WTC11 (cell line): ENCODE measurements at regions not wholly inside any gene's neighbourhood (a gene's known extent, or its start where the extent isn't known, plus 50 kb on each side); places are given as distances from the start of the nearest gene placed in this dataset.

Source experiments
- ATAC-seq: fragments of 200-7000 bp; cut with Tn5 transposase; 2 replicates; pipeline ENCODE4 v1.10.0; 2021; ENCODE audit warnings: mild to moderate bottlenecking, moderate library complexity
- CTCF ChIA-PET: fragments of 300-600 bp; sonication (Branson Sonifier 250); formaldehyde crosslinking; loops from one replicate; lab custom pipeline; 2021; ENCODE audit warnings: antibody characterized with exemption; lab: Charles Lee
- POLR2A ChIA-PET: fragments of 350-600 bp; sonication (Branson Sonifier 250); formaldehyde crosslinking; loops from one replicate; lab custom pipeline; 2021; ENCODE audit warnings: antibody characterized with exemption; lab: Charles Lee
- DNase-seq: peaks from one replicate; pipeline ENCODE4 v3.0.0; 2021; ENCODE audit warnings: low spot score
- H3K27ac Mint-ChIP-seq: 2 replicates; pipeline ENCODE4 v1.8.0; 2021; ENCODE audit warnings: mixed read lengths
- H3K27me3 Mint-ChIP-seq: 2 replicates; pipeline ENCODE4 v1.8.0; 2021; ENCODE audit warnings: low read depth, mild to moderate bottlenecking, moderate library complexity, mixed read lengths
- H3K36me3 Mint-ChIP-seq: 2 replicates; pipeline ENCODE4 v1.8.0; 2021; ENCODE audit warnings: mixed read lengths
- H3K4me1 Mint-ChIP-seq: 2 replicates; pipeline ENCODE4 v1.8.0; 2022; ENCODE audit warnings: mixed read lengths
- H3K4me3 Mint-ChIP-seq: 2 replicates; pipeline ENCODE4 v1.8.0; 2021; ENCODE audit warnings: mild to moderate bottlenecking, moderate library complexity, mixed read lengths
- H3K9me3 Mint-ChIP-seq: 2 replicates; pipeline ENCODE4 v1.8.0; 2021; ENCODE audit warnings: mixed read lengths
- EMX1 ChIP-seq: fragments of 250-450 bp; sonication (Bioruptor Pico); IDR thresholded peaks from 2 replicates; pipeline ENCODE4 v1.8.0; 2021; ENCODE audit warnings: mild to moderate bottlenecking
- IRF2 ChIP-seq: sonication (generic); formaldehyde crosslinking; IDR thresholded peaks from 2 replicates; pipeline ENCODE4 v1.8.0; 2022; ENCODE audit warnings: low read depth, missing genetic modification reagents, borderline replicate concordance
- NFE2L1 ChIP-seq: sonication (generic); formaldehyde crosslinking; IDR thresholded peaks from 2 replicates; pipeline ENCODE4 v1.8.1; 2023; ENCODE audit warnings: missing genetic modification reagents
- NR1H2 ChIP-seq: sonication (generic); formaldehyde crosslinking; IDR thresholded peaks from 2 replicates; pipeline ENCODE4 v1.9.0; 2021; ENCODE audit warnings: mild to moderate bottlenecking, moderate library complexity, missing genetic modification reagents
- SMAD4 ChIP-seq: sonication (generic); formaldehyde crosslinking; IDR thresholded peaks from 2 replicates; pipeline ENCODE4 v1.8.0; 2022; ENCODE audit warnings: mild to moderate bottlenecking, missing genetic modification reagents
- SOX15 ChIP-seq: fragments of 250-450 bp; sonication (Bioruptor Pico); IDR thresholded peaks from 2 replicates; pipeline ENCODE4 v1.9.0; 2021; ENCODE audit warnings: mild to moderate bottlenecking
- TEAD1 ChIP-seq: sonication (generic); formaldehyde crosslinking; IDR thresholded peaks from 2 replicates; pipeline ENCODE4 v1.8.0; 2022; ENCODE audit warnings: mild to moderate bottlenecking, missing genetic modification reagents
- TEAD4 ChIP-seq: sonication (generic); formaldehyde crosslinking; IDR thresholded peaks from 2 replicates; pipeline ENCODE4 v1.8.0; 2022; ENCODE audit warnings: mild to moderate bottlenecking, missing genetic modification reagents
- ZNF263 ChIP-seq: sonication (generic); formaldehyde crosslinking; IDR thresholded peaks from 2 replicates; pipeline ENCODE4 v1.8.1; 2022; ENCODE audit warnings: low read depth, mild to moderate bottlenecking, moderate library complexity, missing genetic modification reagents
- ZNF396 ChIP-seq: fragments of 250-450 bp; sonication (Bioruptor Pico); IDR thresholded peaks from 2 replicates; pipeline ENCODE4 v1.8.0; 2021; ENCODE audit warnings: mild to moderate bottlenecking, moderate library complexity, borderline replicate concordance
- ZNF671 ChIP-seq: fragments of 250-450 bp; sonication (Bioruptor Pico); IDR thresholded peaks from 2 replicates; pipeline ENCODE4 v1.8.0; 2021; ENCODE audit warnings: mild to moderate bottlenecking
- TF ChIP-seq, protein P1 (sequence below): sonication (generic); formaldehyde crosslinking; IDR thresholded peaks from 2 replicates; pipeline ENCODE4 v1.8.1; 2023; ENCODE audit warnings: mild to moderate bottlenecking, missing genetic modification reagents, moderate library complexity
- TF ChIP-seq, protein P2 (sequence below): sonication (generic); formaldehyde crosslinking; IDR thresholded peaks from 2 replicates; pipeline ENCODE4 v1.8.0; 2022; ENCODE audit warnings: missing genetic modification reagents
- TF ChIP-seq, protein P3 (sequence below): sonication (generic); formaldehyde crosslinking; conservative IDR thresholded peaks from 2 replicates; pipeline ENCODE4 v1.8.1; 2022; ENCODE audit warnings: mild to moderate bottlenecking, missing genetic modification reagents
- TF ChIP-seq, protein P4 (sequence below): sonication (generic); formaldehyde crosslinking; IDR thresholded peaks from 2 replicates; pipeline ENCODE4 v1.8.0; 2022; ENCODE audit warnings: mild to moderate bottlenecking, missing genetic modification reagents
- TF ChIP-seq, protein P5 (sequence below): sonication (generic); formaldehyde crosslinking; IDR thresholded peaks from 2 replicates; pipeline ENCODE4 v1.8.1; 2022; ENCODE audit warnings: low read depth, mild to moderate bottlenecking, moderate library complexity, missing genetic modification reagents, borderline replicate concordance
- TF ChIP-seq, protein P6 (sequence below): fragments of 250-450 bp; sonication (Bioruptor Pico); IDR thresholded peaks from 2 replicates; pipeline ENCODE4 v2.1.2; 2022; ENCODE audit warnings: mild to moderate bottlenecking, moderate library complexity
- TF ChIP-seq, protein P7 (sequence below): sonication (generic); formaldehyde crosslinking; IDR thresholded peaks from 2 replicates; pipeline ENCODE4 v1.8.0; 2022; ENCODE audit warnings: mild to moderate bottlenecking, missing genetic modification reagents
- TF ChIP-seq, protein P8 (sequence below): fragments of 250-450 bp; sonication (Bioruptor Pico); IDR thresholded peaks from 2 replicates; pipeline ENCODE4 v1.8.0; 2021; ENCODE audit warnings: mild to moderate bottlenecking
- TF ChIP-seq, protein P9 (sequence below): sonication (generic); formaldehyde crosslinking; IDR thresholded peaks from 2 replicates; pipeline ENCODE4 v1.8.0; 2022; ENCODE audit warnings: mild to moderate bottlenecking, missing genetic modification reagents
- TF ChIP-seq, protein P10 (sequence below): sonication (generic); formaldehyde crosslinking; conservative IDR thresholded peaks from 2 replicates; pipeline ENCODE4 v1.8.1; 2023; ENCODE audit warnings: mild to moderate bottlenecking, low read depth, missing genetic modification reagents, moderate library complexity

DNA sequence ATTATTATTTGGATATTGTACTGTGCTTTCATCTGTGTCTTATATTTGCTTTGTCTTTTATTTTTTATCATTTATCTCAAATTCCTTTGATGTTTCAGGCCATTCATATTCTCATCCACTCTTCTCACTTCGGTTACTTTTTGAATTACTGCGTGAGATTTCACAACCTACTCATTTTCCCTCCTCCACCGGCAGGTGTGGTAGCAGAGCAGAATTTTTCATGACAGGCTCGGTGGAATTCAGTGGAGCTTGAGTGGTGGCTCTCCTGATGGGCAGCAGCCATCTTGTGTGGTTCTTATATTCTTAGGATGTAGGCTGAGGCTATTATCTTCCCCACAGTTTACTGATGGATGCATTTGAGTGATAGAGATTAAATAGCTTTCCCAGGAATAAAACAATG, 92.3 kb upstream of the IVNS1ABP start:
- TF ChIP-seq, protein P1, sequence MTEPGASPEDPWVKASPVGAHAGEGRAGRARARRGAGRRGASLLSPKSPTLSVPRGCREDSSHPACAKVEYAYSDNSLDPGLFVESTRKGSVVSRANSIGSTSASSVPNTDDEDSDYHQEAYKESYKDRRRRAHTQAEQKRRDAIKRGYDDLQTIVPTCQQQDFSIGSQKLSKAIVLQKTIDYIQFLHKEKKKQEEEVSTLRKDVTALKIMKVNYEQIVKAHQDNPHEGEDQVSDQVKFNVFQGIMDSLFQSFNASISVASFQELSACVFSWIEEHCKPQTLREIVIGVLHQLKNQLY (CRISPR knock-in tag), result no peak
- TF ChIP-seq ZNF671 (CRISPR knock-in tag), result no peak
- TF ChIP-seq, protein P2, sequence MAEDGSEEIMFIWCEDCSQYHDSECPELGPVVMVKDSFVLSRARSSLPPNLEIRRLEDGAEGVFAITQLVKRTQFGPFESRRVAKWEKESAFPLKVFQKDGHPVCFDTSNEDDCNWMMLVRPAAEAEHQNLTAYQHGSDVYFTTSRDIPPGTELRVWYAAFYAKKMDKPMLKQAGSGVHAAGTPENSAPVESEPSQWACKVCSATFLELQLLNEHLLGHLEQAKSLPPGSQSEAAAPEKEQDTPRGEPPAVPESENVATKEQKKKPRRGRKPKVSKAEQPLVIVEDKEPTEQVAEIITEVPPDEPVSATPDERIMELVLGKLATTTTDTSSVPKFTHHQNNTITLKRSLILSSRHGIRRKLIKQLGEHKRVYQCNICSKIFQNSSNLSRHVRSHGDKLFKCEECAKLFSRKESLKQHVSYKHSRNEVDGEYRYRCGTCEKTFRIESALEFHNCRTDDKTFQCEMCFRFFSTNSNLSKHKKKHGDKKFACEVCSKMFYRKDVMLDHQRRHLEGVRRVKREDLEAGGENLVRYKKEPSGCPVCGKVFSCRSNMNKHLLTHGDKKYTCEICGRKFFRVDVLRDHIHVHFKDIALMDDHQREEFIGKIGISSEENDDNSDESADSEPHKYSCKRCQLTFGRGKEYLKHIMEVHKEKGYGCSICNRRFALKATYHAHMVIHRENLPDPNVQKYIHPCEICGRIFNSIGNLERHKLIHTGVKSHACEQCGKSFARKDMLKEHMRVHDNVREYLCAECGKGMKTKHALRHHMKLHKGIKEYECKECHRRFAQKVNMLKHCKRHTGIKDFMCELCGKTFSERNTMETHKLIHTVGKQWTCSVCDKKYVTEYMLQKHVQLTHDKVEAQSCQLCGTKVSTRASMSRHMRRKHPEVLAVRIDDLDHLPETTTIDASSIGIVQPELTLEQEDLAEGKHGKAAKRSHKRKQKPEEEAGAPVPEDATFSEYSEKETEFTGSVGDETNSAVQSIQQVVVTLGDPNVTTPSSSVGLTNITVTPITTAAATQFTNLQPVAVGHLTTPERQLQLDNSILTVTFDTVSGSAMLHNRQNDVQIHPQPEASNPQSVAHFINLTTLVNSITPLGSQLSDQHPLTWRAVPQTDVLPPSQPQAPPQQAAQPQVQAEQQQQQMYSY (CRISPR knock-in tag), result no peak
- TF ChIP-seq, protein P3, sequence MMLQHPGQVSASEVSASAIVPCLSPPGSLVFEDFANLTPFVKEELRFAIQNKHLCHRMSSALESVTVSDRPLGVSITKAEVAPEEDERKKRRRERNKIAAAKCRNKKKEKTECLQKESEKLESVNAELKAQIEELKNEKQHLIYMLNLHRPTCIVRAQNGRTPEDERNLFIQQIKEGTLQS (CRISPR knock-in tag), result no peak
- TF ChIP-seq, protein P4, sequence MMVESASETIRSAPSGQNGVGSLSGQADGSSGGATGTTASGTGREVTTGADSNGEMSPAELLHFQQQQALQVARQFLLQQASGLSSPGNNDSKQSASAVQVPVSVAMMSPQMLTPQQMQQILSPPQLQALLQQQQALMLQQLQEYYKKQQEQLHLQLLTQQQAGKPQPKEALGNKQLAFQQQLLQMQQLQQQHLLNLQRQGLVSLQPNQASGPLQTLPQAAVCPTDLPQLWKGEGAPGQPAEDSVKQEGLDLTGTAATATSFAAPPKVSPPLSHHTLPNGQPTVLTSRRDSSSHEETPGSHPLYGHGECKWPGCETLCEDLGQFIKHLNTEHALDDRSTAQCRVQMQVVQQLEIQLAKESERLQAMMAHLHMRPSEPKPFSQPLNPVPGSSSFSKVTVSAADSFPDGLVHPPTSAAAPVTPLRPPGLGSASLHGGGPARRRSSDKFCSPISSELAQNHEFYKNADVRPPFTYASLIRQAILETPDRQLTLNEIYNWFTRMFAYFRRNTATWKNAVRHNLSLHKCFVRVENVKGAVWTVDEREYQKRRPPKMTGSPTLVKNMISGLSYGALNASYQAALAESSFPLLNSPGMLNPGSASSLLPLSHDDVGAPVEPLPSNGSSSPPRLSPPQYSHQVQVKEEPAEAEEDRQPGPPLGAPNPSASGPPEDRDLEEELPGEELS, result no peak
- TF ChIP-seq, protein P5, sequence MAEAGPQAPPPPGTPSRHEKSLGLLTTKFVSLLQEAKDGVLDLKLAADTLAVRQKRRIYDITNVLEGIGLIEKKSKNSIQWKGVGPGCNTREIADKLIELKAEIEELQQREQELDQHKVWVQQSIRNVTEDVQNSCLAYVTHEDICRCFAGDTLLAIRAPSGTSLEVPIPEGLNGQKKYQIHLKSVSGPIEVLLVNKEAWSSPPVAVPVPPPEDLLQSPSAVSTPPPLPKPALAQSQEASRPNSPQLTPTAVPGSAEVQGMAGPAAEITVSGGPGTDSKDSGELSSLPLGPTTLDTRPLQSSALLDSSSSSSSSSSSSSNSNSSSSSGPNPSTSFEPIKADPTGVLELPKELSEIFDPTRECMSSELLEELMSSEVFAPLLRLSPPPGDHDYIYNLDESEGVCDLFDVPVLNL (CRISPR knock-in tag), result no peak
- no peak for TF ChIP-seq SMAD4
- TF ChIP-seq TEAD4 (CRISPR knock-in tag), result no peak
- Mint-ChIP-seq H3K27ac (no peak overlapping the region), H3K9me3 (peaks cover 13% of the 10 kb centered on the region), H3K27me3 (no peaks in the 10 kb centered on the region), H3K4me1 (peaks cover 14% of the 10 kb centered on the region), H3K36me3 (peaks cover 10% of the 10 kb centered on the region), H3K4me3 (no peak overlapping the region)
- ChIA-PET CTCF (no interaction called here), POLR2A (no interaction called here)
- no peak for DNase-seq
- ATAC-seq, result no peak

DNA sequence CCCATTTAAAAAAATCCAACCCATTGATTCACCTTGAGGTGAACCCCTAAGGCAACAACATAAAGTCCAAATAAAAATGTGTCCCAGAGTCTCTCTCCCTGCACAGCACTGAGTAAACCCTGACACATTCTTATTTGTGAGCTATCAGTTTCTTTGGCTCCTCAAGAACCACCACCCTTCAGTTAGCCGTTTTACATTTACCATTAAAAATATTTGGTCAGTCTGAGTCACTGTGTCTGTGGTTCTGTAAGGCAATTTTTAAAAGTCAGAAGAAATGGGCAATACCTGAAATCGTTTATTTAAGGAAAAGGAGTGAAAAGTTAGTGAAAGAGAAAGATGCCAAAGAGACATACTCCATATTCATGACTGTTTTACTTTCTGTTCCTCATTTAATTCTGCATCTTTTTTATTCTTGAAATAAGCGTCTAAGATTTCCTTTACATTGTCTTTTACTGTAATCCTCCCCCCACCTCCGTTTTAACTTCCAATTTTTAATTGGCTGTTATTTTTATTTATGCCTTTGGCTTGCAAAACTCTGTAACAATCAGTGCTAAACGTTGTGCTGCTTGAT, 91.7 kb upstream of the IVNS1ABP start:
- no peak for ATAC-seq
- TF ChIP-seq, protein P6, sequence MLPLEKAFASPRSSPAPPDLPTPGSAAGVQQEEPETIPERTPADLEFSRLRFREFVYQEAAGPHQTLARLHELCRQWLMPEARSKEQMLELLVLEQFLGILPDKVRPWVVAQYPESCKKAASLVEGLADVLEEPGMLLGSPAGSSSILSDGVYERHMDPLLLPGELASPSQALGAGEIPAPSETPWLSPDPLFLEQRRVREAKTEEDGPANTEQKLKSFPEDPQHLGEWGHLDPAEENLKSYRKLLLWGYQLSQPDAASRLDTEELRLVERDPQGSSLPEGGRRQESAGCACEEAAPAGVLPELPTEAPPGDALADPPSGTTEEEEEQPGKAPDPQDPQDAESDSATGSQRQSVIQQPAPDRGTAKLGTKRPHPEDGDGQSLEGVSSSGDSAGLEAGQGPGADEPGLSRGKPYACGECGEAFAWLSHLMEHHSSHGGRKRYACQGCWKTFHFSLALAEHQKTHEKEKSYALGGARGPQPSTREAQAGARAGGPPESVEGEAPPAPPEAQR (CRISPR knock-in tag), result no peak
- TF ChIP-seq IRF2 (CRISPR knock-in tag) (no peak), NR1H2 (CRISPR knock-in tag) (no peak), EMX1 (CRISPR knock-in tag) (no peak), ZNF396 (CRISPR knock-in tag) (no peak), ZNF263 (no peak), TEAD1 (CRISPR knock-in tag) (no peak), SOX15 (CRISPR knock-in tag) (no peak), NFE2L1 (CRISPR knock-in tag) (no peak)
- TF ChIP-seq, protein P7, sequence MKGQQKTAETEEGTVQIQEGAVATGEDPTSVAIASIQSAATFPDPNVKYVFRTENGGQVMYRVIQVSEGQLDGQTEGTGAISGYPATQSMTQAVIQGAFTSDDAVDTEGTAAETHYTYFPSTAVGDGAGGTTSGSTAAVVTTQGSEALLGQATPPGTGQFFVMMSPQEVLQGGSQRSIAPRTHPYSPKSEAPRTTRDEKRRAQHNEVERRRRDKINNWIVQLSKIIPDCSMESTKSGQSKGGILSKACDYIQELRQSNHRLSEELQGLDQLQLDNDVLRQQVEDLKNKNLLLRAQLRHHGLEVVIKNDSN (CRISPR knock-in tag), result no peak
- TF ChIP-seq, protein P8, sequence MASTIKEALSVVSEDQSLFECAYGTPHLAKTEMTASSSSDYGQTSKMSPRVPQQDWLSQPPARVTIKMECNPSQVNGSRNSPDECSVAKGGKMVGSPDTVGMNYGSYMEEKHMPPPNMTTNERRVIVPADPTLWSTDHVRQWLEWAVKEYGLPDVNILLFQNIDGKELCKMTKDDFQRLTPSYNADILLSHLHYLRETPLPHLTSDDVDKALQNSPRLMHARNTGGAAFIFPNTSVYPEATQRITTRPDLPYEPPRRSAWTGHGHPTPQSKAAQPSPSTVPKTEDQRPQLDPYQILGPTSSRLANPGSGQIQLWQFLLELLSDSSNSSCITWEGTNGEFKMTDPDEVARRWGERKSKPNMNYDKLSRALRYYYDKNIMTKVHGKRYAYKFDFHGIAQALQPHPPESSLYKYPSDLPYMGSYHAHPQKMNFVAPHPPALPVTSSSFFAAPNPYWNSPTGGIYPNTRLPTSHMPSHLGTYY (CRISPR knock-in tag), result no peak
- TF ChIP-seq, protein P9, sequence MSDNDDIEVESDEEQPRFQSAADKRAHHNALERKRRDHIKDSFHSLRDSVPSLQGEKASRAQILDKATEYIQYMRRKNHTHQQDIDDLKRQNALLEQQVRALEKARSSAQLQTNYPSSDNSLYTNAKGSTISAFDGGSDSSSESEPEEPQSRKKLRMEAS (CRISPR knock-in tag), result no peak
- TF ChIP-seq, protein P10, sequence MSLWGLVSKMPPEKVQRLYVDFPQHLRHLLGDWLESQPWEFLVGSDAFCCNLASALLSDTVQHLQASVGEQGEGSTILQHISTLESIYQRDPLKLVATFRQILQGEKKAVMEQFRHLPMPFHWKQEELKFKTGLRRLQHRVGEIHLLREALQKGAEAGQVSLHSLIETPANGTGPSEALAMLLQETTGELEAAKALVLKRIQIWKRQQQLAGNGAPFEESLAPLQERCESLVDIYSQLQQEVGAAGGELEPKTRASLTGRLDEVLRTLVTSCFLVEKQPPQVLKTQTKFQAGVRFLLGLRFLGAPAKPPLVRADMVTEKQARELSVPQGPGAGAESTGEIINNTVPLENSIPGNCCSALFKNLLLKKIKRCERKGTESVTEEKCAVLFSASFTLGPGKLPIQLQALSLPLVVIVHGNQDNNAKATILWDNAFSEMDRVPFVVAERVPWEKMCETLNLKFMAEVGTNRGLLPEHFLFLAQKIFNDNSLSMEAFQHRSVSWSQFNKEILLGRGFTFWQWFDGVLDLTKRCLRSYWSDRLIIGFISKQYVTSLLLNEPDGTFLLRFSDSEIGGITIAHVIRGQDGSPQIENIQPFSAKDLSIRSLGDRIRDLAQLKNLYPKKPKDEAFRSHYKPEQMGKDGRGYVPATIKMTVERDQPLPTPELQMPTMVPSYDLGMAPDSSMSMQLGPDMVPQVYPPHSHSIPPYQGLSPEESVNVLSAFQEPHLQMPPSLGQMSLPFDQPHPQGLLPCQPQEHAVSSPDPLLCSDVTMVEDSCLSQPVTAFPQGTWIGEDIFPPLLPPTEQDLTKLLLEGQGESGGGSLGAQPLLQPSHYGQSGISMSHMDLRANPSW (CRISPR knock-in tag), result no peak

More for the DNA sequence above, 91.7 kb upstream of the IVNS1ABP start:
- DNase-seq, result no peak
- no peaks in the 10 kb centered on the region for H3K27me3 Mint-ChIP-seq
- no peak overlapping the region for H3K27ac Mint-ChIP-seq
- CTCF ChIA-PET, result no interaction called here
- no peak overlapping the region for H3K4me3 Mint-ChIP-seq
- POLR2A ChIA-PET, result no interaction called here
- H3K36me3 Mint-ChIP-seq, result peaks cover 10% of the 10 kb centered on the region
- H3K9me3 Mint-ChIP-seq, result peaks cover 13% of the 10 kb centered on the region
- H3K4me1 Mint-ChIP-seq, result peaks cover 14% of the 10 kb centered on the region
